NCI-H226 (cell line): ENCODE measurements at regions not wholly inside any gene's neighbourhood (a gene's known extent, or its start where the extent isn't known, plus 50 kb on each side); places are given as distances from the start of the nearest gene placed in this dataset.

Source experiments
- DNase-seq: peaks from one replicate; pipeline ENCODE4 v3.0.0-alpha.2; 2015

DNA sequence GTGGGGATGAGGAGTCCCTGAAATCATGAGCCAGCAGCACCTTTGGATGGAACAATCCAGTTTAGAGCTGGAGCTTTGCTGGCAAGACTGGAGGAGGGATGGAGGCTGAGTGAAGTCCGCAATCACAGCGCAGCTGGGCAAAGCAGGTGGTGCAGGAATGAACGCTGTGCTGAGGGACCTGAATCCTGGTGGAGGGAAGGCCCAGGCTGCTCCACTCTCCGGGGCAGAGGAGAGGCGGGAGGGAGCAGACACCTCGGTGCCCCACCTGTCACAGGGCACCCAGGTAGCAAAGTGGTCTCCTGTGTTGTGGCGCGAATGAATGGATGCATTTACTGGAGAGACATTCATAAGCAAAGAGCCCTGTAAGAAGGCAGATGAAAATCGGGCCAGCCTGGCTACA is 124.8 kb upstream of the ANO1 start:
- DNase-seq: no peak

DNA sequence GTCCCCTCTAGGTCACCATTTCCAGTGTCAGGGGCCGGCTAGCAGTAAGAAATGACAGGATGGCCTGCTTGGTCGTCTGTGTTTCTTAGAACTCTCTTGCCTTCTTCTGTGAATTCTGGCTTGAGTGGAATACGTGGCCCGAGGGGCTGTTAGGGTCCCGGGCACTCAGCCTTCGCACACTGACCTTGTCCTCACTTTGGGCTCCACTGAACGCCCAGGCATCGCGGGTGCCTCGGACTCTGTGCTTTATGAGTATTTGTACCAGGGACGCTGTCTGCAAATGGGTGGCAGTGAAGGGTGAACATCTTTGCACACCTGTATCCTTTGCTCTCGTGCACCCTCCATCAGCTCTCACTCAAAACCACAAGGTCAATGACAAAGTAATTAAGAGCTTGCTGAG is 123.4 kb upstream of the ANO1 start:
- no peak for DNase-seq

DNA sequence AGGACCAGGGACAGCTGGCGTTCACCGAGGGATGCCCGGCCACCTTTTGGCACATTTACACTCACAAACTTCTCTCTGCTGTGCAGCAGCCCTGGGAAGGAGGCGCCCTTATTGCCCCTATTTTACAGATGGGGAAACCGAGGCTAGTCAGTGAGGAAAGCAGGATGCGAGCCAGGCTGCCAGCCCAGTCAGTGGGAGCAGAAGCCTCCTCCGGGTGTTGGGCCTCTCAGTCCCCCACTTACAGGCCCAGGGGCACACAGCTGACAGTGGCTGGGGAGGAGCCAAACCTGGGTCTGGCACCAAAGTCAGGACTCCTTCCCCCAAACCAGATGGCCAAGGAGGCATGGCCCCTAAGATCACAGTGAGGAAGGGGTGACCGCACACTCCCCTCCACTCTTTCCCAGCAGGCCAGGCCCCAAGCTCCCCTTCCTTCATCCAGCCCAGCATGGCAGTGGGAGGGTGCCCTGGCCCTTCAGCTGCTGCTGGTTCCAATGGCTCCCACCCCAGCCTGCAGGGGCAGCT is 121.4 kb upstream of the ANO1 start:
- no peak for DNase-seq

DNA sequence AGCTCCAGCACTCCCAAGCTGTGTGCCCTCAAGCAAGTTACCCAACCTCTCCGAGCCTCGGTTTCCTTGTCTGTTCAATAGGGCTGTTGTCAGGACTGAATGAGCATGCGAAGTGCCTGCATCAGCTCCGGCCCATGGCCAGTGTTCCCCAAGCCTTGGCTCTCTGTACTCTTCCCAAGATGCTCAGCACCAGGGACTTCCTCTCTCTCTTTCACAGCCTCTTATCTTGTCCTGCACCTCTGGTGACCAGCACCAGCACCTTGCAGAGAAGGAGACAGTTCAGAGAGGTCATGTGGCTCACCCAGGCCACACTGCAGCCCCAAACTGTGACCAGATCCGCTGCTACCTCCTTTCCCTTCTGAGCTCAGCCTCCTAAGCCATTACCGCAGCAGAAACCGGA is 120.3 kb upstream of the ANO1 start:
- no peak for DNase-seq

DNA sequence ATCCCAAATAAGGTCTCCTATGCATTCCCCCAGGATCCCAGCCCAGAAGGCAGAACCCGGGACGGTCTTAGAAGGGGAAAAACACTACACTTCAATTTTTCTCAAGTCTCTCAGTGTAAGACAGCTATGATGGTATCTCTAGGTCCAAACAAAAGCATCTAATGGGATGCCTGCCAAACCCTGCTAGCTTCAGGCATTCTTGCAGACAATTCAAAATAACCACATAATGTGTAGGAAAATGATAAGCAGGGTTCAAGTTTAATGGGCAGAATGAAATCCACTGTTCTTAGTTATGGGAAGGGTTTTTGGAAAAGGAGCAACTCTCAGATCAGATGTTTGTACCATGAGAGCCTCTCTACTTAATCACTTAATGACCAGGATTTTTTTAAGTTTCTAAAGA is 119.8 kb upstream of the ANO1 start:
- DNase-seq: peak; percentile 70

DNA sequence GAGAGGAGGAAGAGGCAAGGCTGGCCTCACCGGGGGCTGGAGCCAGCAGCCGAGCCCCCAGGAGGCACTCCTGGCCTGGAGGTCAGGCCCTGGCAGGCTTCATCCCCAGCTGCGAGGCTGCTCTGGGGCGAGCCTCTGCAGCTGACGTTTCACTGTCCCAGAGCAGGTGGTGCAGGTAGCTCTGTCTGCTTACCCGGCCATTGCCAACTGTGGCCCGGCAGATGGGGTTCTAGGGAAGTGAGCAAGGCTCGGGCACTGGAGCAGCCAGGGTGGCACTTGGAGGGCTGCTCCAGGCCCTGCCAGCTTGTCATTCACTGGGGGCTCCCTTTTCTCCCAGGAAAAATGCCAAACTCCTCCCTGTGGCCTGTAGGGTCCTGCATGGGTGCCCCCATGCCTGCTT is 118.7 kb upstream of the ANO1 start:
- DNase-seq: no peak

DNA sequence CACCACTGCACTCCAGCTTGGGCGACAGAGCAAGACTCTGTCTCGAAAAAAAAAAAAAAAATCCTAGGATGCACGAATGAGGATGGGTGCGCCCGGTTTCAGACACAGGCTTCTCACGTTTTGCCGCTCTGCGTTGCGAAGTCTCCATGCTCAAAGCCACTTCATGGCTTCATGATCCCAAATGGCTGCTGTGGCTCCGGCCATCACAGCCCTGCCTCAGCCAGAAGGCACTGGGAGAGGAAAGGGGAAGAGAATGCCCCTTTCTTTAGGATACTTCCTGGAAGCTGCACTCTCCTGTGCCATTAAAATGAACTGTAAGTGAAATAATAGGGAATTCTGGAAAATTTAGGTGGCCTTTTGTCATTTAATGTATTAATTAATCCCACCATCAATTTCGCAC is 116.4 kb upstream of the ANO1 start:
- no peak for DNase-seq

DNA sequence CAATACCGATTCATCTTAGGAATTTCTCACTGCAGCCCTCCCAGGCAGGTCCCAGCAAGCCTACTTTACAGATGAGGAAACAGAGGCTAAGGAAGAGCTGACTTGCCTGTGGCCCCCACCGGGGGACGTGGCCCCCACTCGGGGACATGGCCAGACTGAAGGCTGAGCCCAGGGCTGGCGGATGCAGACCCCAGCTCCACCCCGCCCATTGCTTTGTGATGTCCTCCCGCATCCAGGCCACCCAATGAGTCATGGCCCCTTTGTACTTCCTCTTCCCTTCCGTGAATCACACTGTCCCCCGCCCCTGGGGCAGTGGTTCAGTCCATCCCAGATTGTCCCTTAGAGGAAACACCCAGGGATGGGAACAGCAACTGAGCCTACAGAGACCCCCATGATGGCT is 116.0 kb upstream of the ANO1 start:
- DNase-seq: no peak

DNA sequence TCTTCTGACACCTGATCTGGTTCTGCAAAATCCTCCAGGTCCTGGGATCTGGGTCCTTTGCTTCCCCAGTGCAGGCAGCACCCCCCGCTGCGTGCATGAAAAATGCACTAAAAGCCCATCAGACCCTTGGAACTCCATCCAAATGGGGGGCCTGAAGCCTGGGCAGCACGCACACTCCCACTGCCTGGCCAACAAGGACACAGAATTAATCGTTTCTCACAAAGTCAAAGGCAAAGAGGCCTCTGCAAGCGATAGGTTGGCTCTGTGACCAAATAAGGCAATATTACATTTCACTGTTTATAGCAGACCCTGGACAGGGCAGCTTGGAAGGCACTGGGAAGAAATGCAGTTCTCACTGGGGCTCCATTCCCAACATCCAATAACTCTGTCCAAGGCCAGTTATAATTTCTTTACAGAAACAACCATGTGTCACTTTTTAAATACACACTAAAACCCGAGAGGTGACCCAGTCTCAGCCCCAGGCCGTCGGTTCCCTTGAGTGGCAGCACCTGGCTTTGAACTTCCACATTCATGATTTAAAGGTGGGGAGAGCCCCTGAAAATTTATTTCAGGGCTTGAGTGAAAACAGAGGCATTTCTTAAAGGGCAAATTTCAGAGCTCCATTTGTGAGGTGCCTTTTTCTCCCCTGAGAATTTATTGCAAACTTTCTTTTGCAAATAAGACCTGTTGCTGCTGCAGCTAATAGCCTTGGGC is 114.4 kb upstream of the ANO1 start:
- DNase-seq: no peak

DNA sequence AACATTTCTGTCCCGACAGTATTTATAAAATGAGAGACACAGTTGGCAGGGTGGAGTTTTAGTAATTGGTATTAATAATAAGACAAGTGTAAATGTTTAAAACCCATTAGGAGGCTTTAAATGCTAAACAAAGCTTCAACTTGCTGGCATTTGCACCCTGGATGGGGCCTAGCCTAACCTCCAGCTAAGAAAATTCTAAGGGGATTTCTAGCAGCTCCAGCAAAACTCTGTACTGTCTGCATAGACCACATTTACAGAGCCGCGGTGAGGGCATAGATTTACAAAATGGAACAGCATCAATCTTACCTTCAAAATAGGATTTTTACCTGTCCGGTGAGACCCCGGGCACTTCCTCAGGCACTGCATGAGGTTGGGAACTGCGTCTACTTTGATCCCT is 113.9 kb upstream of the ANO1 start:
- DNase-seq: no peak

DNA sequence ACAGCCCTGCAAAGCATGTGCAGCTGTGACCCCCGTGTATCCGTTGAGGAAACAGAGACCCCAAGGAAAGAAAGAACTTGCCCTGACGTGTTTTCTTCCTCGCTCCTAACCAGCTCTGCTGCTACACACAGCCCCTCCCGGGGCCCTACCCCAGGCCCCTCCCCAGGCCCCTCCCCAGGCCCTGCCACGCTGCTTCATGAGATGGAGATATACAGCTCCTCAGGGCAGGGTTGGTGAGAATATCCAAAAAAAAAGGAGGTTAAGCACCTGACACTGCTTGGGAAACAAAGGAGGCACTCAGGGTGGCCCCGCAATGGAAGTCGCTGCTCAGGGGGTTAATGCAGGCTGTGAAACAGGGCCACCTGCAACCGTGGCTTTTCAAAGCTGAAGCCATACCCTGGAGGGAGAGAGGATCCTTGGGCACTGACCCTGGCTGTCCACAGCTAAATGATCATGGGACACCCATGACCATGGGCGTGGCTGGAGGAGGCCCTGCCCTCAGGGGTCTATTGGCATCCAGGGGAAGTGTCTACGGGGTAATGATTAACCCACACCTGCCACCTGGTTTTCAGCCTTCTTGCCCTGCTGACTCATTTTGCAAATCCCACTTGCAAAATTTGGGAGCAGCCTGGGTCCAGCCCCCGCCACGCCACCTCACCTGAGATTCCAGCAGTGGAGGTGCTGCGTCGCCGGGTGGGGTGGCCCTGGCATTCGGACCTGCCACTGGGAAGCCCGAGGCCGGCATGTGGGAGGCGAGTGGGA is 112.1 kb upstream of the ANO1 start:
- DNase-seq: no peak

DNA sequence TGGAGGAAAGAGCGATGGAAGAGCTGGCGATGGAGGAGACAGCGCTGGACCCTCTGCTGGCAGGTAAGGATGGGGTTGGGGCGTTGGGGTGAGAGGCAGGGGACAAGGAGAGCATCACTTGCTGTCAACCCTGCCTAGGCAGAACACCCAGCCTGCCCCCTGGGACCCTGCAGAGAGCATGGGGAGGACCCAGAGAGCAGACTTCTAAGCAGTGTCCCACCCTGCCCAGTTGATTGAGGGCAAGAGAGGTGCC is 111.6 kb upstream of the ANO1 start:
- no peak for DNase-seq

DNA sequence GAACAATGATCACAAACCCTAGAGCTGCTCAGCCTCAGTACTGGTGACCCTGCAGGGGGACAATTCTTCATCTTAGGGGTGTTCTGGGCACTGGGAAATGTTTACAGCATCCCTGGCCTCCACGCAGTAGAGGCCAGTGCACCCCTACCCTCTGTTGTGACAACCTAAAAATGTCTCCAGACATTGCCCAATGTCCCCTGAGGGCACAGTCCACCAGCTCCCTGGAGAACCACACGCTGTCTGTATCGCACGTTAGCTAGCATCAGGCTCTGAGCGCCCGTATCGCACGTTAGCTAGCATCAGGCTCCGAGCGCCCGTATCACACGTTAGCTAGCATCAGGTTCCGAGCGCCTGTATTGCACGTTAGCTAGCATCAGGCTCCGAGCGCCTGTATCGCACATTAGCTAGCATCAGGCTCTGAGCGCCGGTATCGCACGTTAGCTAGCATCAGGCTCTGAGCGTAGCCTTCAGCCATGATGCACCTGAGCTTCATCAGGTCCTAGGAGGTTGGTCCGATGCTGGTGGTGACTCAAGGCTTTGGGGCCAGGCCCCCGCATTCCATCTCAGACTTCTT is 111.1 kb upstream of the ANO1 start:
- DNase-seq: no peak

DNA sequence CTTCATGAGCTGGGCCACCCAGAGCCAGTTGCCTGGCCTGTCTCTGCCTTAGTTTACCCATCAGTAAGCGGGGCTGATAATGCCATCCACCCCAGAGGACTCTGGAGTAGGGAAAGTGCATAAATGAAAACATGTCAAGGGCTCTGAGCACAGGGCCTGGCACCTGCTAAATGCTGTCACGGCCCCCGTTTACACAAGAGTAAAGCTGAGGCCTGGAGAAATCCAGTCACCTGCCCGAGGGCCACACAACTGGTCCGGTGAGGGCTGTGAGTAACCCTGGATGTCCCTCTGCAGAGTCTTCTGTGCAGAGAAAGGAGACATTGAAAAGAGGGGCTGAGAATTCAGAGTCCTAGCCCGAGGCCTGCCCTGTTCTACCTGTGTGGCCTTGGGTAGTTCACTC is 110.6 kb upstream of the ANO1 start:
- no peak for DNase-seq

DNA sequence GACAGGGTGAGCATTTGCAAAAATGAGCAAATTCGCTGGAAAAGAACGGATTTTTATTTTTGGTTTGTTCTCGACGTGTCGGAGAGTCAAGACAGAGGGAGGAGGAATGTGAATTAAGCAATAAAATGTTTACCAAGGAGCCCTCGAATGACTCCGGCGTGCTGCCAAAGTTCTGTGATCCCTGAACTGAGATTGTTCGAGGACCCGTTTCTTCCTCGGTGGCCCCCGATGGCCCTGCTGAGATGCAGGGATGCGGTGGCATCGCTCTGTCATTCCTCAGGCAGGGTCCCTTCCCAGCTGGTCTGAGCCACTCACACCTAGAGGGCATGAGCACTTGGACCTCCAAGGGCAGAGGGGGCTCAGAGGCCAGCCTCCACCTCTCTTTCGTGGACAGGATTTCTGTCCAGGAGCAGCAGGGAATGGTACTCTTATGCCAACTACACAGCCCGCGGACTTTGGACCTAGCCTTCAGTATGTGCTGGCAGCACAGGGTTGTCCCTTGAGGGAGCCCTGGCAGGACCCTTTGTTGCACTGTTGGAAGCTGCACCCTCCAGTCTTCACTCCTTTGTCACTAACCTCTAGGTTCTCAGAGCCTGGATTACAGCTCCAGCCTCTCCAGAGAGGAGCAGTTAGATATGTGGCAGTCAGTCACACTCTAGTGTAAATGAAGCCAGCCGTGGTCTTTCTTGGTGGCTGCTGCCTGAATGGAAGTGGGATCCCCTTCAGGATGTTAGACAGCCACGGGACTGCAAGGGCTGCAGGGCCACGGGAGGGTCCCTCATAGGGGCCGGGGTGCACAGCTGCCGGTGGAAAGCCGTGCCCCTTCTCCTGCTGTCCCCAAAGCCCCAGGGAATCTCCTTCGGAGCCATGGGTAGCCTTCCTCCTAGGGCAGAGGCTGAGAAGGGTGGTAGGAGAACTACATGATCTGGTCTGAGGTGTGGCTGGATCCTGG is 109.4 kb upstream of the ANO1 start:
- DNase-seq: no peak

DNA sequence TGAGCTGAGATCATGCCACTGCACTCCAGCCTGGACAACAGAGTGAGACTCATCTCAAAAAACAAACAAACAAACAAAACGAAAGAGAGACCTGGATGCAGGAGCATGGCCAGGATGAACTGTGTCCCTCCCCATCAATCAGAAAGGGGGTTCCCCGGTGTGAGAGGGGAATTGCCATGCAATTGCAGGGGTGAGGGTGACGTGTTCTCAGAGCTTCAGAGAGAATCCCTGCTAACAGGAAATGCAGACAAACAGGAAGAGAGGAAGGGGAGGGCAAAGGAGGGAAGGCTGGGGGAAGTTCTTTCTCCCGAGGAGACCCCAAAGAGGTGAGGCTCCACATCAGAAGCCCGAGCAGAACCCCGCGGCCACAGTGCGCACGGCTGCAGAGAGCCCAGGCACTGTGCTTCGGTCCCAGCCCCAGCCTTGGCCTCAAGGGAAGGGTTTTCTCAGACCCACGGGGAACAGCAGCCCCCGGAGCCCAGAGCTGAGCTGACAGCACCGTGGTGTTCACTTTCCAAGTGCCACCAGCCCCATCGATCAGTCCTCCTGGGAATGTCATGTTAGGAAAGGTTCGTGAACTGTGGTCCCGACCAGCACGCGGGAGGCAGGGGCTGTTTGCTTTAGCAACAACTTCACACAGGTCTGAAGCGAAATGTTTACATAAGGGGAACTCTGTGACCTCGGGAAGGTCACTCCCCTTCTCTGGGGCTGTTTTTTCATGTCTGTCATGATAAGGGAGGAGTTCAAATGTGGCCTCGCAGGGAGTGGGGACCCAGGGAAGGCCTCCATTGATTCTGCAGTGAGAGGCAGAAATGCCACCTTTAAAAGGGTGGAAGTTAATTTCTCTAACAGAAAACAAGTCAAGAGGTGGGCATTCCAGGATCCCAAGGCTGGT is 108.0 kb upstream of the ANO1 start:
- no peak for DNase-seq

DNA sequence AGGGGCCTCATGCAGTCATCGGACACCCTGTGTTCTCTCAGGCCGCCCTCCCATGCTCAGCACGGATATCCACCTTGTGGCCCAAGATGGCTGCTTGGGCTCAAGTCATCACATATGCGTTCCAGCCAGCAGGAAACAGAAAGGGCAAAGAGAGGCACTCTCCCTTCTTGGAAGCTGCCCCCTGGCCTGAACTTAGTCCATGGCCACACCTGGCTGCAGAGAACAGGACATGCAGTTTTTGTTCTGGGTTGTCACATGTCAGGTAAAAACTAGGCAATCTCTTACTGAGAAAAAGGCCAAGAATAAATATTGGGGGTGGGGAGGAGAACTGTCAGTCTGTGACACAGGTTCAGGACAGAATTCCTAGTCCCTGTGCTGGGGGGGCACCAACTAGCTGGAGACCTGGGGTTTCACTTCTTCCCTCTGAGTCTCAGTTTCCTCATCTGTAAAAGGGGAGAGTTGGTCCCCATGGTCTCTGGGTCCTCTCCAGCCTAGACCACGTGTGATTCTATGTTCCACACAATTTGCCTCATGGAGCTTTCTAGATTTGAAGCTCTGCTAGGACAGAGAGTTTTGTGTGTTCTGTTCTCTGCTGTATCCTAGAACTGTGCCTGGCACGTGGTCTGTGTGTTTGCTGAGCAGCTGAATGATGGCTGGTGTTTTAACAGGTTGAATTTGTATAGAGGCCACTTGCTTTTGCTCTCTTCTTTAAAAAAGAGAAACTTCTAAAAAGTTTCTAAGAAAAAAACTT is 107.2 kb upstream of the ANO1 start:
- no peak for DNase-seq

DNA sequence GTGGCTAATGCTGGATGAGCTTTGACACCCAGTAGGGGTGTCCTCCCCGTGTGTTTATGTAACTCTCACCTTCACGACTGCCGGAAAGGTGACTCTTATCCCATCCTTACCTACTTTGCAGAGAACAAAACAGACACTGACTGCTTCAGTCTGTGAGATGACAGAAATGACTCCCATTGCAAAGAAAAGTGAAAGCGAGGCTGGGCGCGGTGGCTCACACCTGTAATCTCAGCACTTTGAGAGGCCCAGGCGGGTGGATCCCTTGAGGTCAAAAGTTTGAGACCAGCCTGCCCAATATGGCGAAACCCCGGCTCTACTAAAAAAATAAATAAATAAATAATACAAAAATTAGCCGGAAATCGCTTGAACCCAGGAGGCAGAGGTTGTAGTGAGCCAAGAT is 106.4 kb upstream of the ANO1 start:
- no peak for DNase-seq

DNA sequence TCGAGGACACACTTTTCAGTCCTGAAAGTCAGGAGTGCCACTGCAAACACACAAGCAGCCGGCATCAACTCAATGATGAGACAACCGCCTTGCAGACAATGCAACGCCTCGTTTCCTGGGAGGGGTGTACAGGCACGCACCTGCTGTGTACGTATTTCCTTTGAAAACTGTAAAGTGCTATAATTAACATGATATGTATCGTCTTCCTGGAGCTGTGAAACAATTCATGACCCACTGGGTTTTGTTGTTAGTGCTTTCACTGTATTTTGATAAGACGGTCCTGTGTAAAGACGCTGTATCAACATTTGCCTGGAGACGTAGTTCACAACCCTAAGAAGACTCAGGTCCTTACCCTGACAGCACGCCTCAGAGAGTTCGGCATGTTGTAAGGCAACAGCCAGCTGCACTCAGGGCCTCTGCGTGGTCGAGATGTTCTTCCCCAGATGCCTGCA is 105.7 kb upstream of the ANO1 start:
- no peak for DNase-seq

DNA sequence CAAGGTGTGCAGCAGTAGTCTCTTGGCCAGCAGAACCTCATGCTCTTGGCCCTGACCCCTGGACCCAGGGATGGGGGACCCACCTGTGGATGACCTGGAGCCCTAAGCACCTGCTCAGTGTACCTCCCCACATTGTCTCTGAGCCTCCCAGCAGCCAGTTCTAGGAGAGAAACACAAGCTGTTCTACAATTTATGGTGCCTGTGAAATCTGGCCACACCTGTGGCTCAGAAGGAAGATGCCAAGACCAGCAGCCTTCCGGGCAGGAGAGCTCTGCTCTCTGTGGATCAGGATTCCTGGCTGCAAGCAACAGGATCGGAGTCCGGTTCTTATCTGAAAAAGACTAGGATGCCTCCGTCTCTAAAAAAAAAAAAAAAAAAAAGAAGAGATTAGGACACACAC is 103.6 kb upstream of the ANO1 start:
- no peak for DNase-seq

DNA sequence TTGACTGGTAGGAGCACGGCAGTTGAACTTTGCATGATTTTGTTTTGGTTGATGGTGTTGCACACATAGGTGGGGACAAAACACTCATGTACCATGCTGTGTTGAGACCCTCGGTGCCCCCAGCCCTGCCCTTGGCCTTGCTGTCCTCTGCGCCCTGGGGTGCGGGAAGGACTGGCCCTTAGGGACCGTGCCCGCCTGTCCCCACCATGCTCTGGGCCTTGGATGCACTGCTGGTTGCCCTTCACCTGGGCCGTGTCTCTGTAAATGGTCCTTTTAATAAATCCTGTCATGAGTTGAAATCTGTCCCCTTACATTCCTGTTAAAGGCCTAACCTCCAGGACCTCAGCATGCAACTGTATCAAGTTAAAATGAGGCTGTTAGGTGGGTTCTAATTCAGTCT is 102.3 kb upstream of the ANO1 start:
- DNase-seq: no peak

DNA sequence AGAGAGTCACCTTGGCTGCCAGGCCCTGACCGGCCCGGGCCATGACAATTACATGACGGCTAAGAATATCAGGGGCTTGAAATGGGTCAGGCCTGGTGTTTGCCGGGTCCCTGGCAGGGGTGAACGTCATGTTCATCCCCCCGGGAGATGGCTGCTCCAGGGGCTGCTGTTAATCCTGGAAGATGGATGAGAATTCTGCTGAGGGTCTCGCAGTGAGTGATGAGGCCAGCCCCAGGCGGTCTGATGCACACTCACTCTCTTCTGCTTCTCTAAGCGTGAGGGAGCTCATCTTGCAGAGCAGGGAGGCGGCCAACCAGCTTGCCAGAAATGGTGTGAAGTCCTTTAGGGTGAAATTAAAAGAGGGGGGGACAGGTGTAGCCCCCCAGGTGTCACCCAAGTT is 101.3 kb upstream of the ANO1 start:
- DNase-seq: no peak
